ENCODE measurements at regions not wholly inside any gene's neighbourhood (a gene's known extent, or its start where the extent isn't known, plus 50 kb on each side); places are given as distances from the start of the nearest gene placed in this dataset.

DNA sequence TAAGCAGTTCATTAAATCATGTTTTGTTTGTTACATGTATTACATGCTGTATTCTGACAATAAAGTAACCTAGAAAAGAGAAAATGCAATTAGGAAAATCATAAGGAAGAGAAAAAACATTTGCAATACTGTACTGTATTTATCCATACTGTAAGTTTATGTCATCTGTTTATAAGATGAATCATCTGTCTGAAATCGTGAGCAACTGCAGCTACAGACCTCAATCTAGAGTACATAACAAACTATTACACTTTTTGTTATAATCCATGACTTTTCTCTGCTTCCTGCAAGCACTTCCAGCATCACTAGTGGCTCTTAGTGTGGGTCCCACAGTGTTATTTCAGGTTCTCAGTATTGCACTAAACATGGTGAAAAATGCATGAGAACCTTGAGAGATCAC lies 144.4 kb upstream of the NR4A3 start:
- no peak overlapping the region for H3K4me3 ChIP-seq
- no peaks in the 10 kb centered on the region for H3K9me3 ChIP-seq
- H3K27me3 ChIP-seq = no peaks in the 10 kb centered on the region
- H3K4me1 ChIP-seq = no peaks in the 10 kb centered on the region
- H3K27ac ChIP-seq = no peak overlapping the region
- intact Hi-C loops (cut with DNase I; ENCODE audit: low total_unique reads) = no loop called here
- DNase-seq = no peak
- no peak for TF ChIP-seq POLR2A (IDR thresholded peaks at IDR 0.05)
- TF ChIP-seq CTCF (IDR thresholded peaks at IDR 0.05) = no peak
- H3K36me3 ChIP-seq = no peaks in the 10 kb centered on the region

DNA sequence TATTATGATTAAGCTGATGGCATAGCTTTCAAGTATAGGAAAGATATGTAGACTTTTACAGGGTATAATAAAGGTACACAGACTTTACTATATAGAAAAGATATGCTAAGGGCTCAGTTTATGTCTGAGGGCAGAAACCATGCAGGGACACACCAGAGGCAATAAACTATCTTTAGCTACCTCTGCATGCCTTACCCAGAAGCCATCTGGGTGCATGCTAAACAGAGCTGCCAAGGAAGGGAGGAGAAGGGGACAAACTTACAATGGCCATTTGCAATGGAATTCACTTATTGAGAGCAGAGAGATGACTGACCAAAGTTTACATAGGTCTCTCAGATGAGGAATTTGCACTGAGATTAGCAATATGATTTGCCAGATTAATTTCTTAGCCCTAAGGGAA lies 143.1 kb upstream of the NR4A3 start:
- Histone ChIP-seq H3K27ac (no peak overlapping the region), H3K4me3 (no peak overlapping the region), H3K27me3 (no peaks in the 10 kb centered on the region), H3K4me1 (no peaks in the 10 kb centered on the region), H3K36me3 (no peaks in the 10 kb centered on the region), H3K9me3 (no peaks in the 10 kb centered on the region)
- no peak for DNase-seq
- intact Hi-C loops (cut with DNase I; ENCODE audit: low total_unique reads) = no loop called here
- TF ChIP-seq CTCF (IDR thresholded peaks at IDR 0.05) (no peak), POLR2A (IDR thresholded peaks at IDR 0.05) (no peak)

DNA sequence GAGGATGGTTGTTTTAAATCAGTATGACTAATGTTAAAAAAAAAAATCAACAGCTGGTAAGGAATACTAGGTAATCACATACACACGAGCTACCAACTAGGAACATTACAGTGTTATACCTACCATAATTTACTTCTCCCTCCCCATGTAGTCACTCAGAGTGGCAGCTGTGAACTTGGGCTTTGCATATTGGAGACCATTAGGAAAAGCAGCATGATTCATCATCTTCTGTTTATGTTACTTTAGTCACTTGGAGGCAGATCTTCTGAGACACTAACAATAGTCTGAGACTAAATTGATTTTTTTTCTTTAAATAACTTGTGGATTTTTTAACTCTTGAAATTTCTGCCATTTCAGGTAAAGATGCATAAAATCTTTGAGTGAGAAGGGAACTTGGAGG lies 141.5 kb upstream of the NR4A3 start:
- H3K36me3 ChIP-seq = no peaks in the 10 kb centered on the region
- H3K27me3 ChIP-seq = no peaks in the 10 kb centered on the region
- no peak for DNase-seq
- no peak overlapping the region for H3K27ac ChIP-seq
- no peaks in the 10 kb centered on the region for H3K9me3 ChIP-seq
- H3K4me3 ChIP-seq = no peak overlapping the region
- intact Hi-C loops (cut with DNase I; ENCODE audit: low total_unique reads) = no loop called here
- TF ChIP-seq POLR2A (IDR thresholded peaks at IDR 0.05) = no peak
- TF ChIP-seq CTCF (IDR thresholded peaks at IDR 0.05) = no peak
- H3K4me1 ChIP-seq = no peaks in the 10 kb centered on the region

DNA sequence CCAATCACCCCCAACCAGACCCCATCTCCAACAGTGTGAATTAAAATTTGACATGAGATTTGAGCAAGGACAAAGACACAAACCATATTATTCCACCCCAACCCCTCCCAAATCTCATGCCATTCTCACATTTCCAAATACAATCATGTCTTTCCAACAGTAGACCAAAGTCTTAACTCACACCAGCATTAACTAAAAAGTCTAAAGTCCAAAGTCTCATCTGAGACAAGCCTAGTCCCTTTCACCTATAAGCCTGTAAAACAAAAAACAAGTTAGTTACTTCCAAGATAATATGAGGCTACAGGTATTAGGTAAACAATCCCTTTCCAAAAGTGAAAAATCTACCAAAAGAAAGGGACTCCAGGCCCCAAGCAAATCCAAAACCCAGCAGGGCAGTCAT lies 140.6 kb upstream of the NR4A3 start:
- DNase-seq = no peak
- TF ChIP-seq CTCF (IDR thresholded peaks at IDR 0.05) (no peak), POLR2A (IDR thresholded peaks at IDR 0.05) (no peak)
- H3K36me3 ChIP-seq = no peaks in the 10 kb centered on the region
- no peaks in the 10 kb centered on the region for H3K27me3 ChIP-seq
- no peaks in the 10 kb centered on the region for H3K9me3 ChIP-seq
- H3K4me1 ChIP-seq = no peaks in the 10 kb centered on the region
- intact Hi-C loops (cut with DNase I; ENCODE audit: low total_unique reads) = no loop called here
- H3K4me3 ChIP-seq = no peak overlapping the region
- H3K27ac ChIP-seq = no peak overlapping the region

DNA sequence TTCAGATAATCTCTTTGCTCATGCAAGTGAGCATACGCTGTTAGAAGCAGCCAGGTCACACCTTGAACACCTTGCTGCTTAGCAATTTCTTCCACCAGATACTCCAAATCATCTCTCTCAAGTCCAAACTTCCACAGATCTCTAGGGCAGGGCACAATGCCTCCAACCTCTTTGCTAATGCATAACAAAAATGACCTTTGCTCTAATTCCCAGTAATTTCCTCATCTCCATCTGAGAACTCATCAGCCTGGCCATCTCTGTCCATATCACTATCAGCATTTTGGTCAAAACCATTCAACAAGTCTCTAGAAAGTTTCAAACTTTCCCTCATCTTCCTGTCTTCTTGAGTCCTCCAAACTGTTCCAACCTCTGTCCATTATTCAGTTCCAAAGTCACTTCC lies 139.3 kb upstream of the NR4A3 start:
- Histone ChIP-seq H3K36me3 (no peaks in the 10 kb centered on the region), H3K9me3 (no peaks in the 10 kb centered on the region), H3K27ac (no peak overlapping the region), H3K4me1 (no peaks in the 10 kb centered on the region), H3K4me3 (no peak overlapping the region), H3K27me3 (no peaks in the 10 kb centered on the region)
- no peak for TF ChIP-seq CTCF (IDR thresholded peaks at IDR 0.05)
- TF ChIP-seq POLR2A (IDR thresholded peaks at IDR 0.05) = no peak
- DNase-seq = no peak
- intact Hi-C loops (cut with DNase I; ENCODE audit: low total_unique reads) = no loop called here

Data from uterus (tissue), 3 donors.